ENCODE measurements at regions not wholly inside any gene's neighbourhood (a gene's known extent, or its start where the extent isn't known, plus 50 kb on each side); places are given as distances from the start of the nearest gene placed in this dataset.

GRCh38 chr21:28090546-28090945 lies 902.1 kb downstream of the LTN1 start:
- no peak for TF ChIP-seq POLR2A (IDR thresholded peaks at IDR 0.05)
- TF ChIP-seq, protein P1, sequence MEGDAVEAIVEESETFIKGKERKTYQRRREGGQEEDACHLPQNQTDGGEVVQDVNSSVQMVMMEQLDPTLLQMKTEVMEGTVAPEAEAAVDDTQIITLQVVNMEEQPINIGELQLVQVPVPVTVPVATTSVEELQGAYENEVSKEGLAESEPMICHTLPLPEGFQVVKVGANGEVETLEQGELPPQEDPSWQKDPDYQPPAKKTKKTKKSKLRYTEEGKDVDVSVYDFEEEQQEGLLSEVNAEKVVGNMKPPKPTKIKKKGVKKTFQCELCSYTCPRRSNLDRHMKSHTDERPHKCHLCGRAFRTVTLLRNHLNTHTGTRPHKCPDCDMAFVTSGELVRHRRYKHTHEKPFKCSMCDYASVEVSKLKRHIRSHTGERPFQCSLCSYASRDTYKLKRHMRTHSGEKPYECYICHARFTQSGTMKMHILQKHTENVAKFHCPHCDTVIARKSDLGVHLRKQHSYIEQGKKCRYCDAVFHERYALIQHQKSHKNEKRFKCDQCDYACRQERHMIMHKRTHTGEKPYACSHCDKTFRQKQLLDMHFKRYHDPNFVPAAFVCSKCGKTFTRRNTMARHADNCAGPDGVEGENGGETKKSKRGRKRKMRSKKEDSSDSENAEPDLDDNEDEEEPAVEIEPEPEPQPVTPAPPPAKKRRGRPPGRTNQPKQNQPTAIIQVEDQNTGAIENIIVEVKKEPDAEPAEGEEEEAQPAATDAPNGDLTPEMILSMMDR (IDR thresholded peaks at IDR 0.05) = no peak
